OCI-M2 (cell line): ENCODE measurements at regions not wholly inside any gene's neighbourhood (a gene's known extent, or its start where the extent isn't known, plus 50 kb on each side); places are given as distances from the start of the nearest gene placed in this dataset.

ENCODE experiments used
- DNase-seq: peaks from one replicate; lab custom pipeline; 2025; ENCODE audit not compliant: unreplicated experiment; lab: John Stamatoyannopoulos, UW

DNA sequence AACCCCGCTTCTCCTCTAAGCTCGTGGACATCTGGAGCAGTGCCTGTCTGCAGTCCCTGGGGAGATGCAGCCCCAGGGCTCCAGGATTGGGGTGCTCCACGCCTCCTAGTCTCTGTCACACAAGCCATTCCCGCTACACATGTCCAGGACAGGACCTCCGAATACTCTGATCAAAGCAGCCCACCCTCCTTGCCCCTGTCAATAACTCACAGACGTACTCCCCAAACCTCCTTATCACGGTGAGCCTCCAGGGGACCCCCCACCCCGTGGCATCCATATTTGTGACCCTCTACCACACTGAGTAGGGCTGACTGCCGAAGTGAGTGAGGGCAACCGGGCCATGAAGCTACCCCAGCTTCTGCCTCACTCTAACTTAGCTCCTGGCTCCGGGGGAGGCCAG is 727.7 kb downstream of the GALR1 start:
- no peak for DNase-seq

DNA sequence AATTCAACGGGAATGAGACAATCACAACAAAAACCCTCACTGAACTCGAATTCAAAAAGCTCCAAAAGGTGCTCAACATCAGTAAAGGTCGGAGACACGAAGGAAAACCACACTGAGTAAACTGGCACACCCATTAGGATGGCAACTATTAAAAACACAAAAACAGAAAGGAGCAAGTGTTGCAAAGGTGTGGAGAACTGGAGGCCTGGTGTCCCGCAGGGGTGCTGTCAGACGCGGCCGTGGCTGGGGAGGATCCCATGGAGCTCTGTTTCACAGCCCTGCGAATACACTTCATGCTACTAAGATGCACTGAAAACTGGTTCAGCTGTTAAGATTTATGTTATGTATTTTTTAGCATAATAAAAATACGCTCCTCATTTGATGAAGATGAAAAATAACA is 730.6 kb downstream of the GALR1 start:
- DNase-seq = no peak

DNA sequence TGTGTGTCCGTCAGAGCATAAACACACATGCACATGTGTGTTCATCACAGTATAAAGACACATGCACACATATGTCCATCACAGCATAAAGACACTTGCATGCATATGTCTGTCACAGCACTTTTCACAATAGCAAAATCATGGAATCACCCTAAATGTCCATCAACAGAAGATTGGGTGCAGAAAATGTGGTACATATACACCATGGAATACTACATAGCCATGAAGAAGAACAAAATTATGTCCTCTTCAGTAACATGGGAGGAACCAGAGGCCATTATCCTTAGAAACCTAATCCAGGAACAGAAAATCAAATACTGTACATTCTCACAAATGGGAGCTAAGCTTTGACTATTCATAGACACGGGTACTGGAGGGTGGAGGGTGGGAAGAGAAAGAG is 732.2 kb downstream of the GALR1 start:
- DNase-seq = no peak

GRCh38 chr18:77983270-77983669 is 733.6 kb downstream of the GALR1 start:
- no peak for DNase-seq

DNA sequence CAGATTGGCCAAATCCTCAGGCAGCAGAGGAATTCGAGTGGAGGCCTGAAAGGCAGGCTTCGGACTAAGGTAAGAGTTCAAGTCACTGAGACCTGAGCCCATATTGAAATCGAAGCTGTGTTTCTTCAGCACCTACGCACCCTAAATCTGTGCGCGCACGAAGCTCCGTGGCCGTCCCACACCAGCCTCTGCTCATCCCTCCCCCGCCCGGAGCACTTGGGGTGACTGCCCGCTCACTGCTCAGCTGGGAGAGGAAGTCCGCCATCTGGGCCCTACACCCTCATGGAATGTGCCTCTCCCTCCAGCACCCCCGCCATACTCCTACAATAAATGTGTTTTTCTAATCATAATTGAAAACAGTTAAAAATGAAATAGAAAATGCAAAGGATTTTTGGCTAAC is 734.5 kb downstream of the GALR1 start:
- DNase-seq = no peak

- DNase-seq = no peak
Observed at GRCh38 chr18:77984833-77985232, 735.2 kb downstream of the GALR1 start.

DNA sequence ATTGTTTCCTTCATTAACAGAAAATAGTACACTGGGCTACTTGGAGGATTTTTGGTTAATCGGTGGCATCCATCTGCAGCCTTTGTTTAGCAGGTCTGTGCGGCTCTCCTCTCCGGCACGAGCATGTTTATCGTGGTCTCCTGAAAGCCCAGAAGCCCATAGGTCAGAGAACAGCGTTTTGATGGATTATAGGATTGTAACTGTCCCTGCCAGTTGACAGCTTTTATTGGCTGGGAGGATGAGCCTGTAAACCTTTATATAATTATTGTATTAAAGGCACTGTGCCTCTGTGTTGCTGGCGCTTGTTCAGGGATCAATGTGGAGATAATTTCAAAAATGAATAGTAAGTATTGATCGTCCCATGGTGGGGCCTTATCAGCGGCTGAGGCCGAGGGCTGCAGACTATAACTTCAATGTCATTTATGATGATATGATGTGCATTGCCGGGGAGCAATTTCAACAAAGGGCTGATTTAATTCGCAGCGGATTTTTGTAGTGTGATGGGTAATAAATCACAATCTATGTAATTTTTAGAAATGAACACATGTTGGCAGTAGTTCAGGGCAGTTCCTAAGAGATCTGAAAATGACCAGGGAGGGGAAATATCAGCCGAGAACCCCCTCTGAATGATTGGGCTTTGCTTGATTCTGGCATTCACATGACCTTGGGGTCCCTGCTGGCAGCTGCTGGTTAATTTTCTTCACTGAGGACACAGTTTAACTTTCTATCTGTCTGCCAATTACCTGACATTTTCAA is 736.1 kb downstream of the GALR1 start:
- DNase-seq = no peak

GRCh38 chr18:77990131-77990530 is 740.5 kb downstream of the GALR1 start:
- no peak for DNase-seq

DNA sequence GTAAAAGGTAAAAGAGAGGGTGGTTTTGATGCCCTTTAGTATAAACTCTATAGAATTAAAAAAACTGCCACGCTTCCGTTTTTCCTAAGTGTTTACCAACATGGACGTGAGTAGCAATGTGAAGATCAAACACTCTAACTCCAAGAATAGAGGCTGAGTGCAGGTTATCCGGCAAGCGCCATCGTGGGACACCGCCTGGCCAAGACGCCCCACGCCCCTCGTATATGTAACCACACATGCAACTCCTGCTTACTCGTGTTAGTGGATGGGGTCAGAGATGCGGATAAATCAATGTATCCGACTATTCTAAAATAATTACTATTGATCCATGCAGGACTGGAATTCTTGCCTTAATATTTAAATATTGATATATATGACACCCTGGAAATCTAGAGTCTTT is 741.3 kb downstream of the GALR1 start:
- no peak for DNase-seq

DNA sequence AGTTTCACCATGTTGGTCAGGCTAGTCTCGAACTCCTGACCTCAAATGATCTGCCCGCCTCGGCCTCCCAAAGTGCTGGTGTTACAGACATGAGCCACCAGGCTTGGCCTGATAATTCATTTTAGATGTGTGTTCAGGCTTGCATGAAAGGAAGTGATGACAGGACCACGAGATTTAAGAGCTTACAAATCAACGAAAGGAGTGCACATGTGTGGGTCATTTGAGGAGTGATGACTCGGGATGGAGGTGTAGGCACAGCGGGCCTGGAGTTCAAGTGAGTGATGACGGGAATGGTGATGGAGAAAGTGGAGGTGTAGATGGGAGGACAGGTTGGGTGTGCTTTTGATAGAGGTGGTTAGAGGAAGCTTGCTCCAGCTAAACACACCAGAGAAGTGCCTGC is 742.4 kb downstream of the GALR1 start:
- DNase-seq = no peak

GRCh38 chr18:77993188-77993981 is 743.7 kb downstream of the GALR1 start:
- no peak for DNase-seq

GRCh38 chr18:77995593-77995992 is 745.9 kb downstream of the GALR1 start:
- no peak for DNase-seq

DNA sequence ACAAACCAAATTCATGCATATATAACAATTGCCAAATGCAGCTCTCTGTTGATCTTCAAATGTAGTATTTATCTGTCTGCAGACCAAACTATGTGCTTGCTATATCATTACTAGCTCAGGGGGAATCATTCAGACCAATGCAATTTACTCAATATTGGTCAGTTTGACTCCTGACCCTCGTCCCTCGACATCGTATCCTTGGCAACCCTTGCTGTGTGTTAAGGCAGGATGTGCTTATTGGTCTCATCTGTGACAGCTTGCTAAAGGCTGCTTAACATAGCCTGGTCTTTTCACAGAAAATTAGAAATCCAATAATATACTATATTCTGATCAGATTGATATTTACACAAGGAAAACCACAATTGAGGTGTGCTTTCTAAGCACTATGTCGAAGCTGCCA is 747.1 kb downstream of the GALR1 start:
- DNase-seq = no peak

DNA sequence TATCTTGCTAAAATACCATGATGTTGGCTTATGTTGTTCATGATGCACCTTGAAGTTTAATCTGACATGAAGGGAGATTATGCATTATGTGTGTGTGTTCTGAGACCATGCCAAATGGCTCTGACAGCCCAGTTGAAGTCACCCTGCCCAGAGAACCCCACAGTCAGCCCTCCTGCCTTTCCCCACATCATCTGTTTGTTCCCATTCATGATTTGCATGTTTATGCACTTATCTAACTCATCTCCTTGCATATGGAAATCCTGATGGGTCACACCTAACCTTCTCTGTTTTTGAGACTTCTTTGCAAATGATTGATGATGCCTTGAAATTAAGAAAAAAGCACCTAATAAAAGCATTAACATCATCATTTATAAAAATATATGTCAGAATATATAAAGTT is 752.2 kb downstream of the GALR1 start:
- DNase-seq = no peak

DNA sequence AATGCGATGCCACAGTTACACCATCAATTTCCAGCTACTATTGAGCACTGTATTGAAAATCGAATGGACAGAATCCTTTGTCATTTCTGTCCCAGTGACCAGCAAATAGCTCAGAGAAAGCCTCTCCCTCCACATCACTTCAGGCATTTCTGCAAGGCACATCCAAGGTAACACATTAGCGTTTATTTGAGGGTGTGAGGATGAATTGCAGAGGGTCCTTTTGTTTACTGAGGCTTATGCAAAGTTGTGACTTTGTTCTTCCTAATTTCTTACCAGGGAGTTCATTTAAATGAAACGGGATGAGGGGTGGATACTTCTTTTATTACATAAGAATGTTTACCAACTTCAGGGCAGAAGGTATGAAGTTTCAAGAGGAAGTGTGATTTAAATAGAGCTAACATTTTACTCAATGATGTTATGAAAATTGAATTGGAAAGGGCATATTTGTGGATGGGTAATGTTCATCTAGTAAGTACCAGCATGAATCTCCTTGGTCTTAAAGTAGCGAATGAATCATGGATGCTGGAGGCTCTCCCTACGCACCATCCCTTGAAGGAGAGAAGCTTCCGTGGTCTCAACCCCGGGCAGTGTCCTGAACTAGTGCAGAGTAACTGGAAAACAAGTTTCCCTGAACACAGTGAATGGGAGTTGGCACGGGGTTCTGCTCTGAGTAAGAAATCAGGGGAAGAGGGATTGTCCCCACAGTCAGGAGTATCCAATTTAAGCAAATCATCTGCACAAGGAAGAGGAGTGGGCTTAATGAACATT is 756.5 kb downstream of the GALR1 start:
- DNase-seq = no peak

GRCh38 chr18:78006774-78007260 is 757.2 kb downstream of the GALR1 start:
- DNase-seq = no peak

- no peak for DNase-seq
Observed at GRCh38 chr18:78010363-78010762, 760.7 kb downstream of the GALR1 start.

DNA sequence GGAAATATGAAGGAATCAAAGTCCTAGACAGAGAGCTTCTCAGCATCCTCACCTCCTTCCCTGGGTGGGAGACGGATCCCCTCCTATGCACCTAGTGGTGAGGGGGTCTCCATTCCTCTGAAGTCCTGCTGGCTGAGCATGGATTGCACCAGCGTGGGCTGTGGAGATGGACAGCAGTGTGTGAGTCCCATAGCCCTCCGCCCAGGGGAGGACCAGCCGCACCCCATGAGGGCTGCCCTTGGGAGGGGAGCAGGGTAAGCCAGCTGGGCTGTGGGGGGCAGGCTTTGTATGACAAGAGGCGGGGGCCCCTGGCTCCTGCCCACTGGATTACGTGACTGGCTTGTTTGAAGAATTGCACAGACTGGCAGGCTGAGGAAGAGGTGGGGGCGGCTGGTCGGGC is 768.2 kb downstream of the GALR1 start:
- DNase-seq = no peak

DNA sequence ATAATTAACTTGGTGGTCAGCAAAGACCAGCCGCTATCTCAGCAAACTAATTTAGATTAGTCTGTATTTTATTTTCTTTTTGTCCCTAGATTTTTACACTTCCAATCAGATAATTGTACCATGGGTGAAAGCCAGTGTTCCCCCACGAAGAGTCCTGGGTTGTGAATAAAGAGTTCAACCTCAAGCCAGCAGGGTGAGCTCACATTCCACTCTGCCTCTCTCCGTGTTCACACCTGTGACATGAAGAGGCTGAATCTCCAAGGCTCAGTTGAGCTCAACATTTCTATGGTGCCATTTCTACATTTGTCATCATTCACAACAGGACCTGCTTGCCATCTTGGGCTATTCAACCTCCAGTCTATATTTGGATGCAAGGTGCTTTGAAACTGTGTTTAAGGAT is 771.5 kb downstream of the GALR1 start:
- DNase-seq = no peak

GRCh38 chr18:78031589-78031988 is 781.9 kb downstream of the GALR1 start:
- DNase-seq = no peak

- DNase-seq = no peak
Observed at GRCh38 chr18:78031991-78032390, 782.3 kb downstream of the GALR1 start.

DNA sequence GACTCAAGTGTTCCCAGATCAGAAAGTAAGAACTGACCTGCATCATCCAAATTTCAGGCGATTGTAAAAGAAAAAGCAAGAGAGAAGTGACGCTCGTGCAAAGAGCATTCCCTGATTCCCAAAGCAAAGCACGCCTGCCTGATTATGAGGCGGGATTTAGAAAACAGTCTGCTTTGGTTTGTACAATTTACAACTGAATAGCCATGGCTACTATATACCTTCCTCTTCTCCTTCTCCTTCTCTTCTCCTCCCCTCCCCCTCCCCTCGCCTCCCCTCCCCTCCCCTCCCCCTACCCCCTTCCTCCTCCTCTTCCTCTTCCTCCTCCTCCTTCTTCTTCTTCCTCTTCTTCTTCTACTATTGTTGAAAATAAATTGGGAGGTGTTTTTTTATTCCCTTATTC is 782.9 kb downstream of the GALR1 start:
- DNase-seq = no peak
